SK-N-SH (cell line): ENCODE measurements at regions not wholly inside any gene's neighbourhood (a gene's known extent, or its start where the extent isn't known, plus 50 kb on each side); places are given as distances from the start of the nearest gene placed in this dataset.

Experiments
- CTCF ChIA-PET: fragments of 300-600, 350-600 bp; formaldehyde crosslinking; extraction: SDS; loops from one replicate; lab custom pipeline; 2021; lab: Yijun Ruan, JAX
- POLR2A ChIA-PET: fragments of 350-600 bp; sonication (Branson Sonifier 250); formaldehyde crosslinking; extraction: SDS; loops from one replicate; lab custom pipeline; 2020; ENCODE audit warnings: antibody characterized with exemption, inconsistent platforms; lab: Yijun Ruan, JAX
- DNase-seq: peaks from one replicate; pipeline ENCODE4 v3.0.0; 2012
- H2AFZ ChIP-seq: fragments of 200-600 bp; sonication (generic); 2 replicates; pipeline ENCODE4 v1.8.1; 2016; ENCODE audit warnings: antibody characterized with exemption, mild to moderate bottlenecking, low read depth
- H3F3A ChIP-seq: fragments of 200-600 bp; sonication (generic); replicated peaks from 2 replicates; pipeline ENCODE3; 2016; ENCODE audit warnings: antibody characterized with exemption, mild to moderate bottlenecking; ENCODE audit not compliant: insufficient read depth
- H3K27ac ChIP-seq, 2 experiments: fragments of 200-500 bp in 1 of 2; fragments of 200-600 bp in 1 of 2; sonication (Bioruptor generic) in 1 of 2; sonication (generic), shearing (Covaris generic) in 1 of 2; 2 replicates each; pipeline versions ENCODE4 v1.5.1 to v1.6.1; 2014 to 2016; ENCODE audit warnings: low read depth in 2 of 2, inconsistent platforms in 1 of 2, low read length in 1 of 2, mild to moderate bottlenecking in 1 of 2, mixed read lengths in 1 of 2
- H3K27me3 ChIP-seq: fragments of 200-600 bp; sonication (generic), shearing (Covaris generic); 2 replicates; pipeline ENCODE4 v1.6.1; 2016; ENCODE audit warnings: mixed run types; ENCODE audit not compliant: insufficient read depth
- H3K36me3 ChIP-seq, 2 experiments: fragments of 200-500 bp in 1 of 2; fragments of 200-600 bp in 1 of 2; sonication (Bioruptor generic) in 1 of 2; sonication (generic) in 1 of 2; replicated peaks in 1 of 2; 2 replicates each; pipeline versions ENCODE3 to v1.5.1; 2014 to 2016; ENCODE audit warnings: low read length in 1 of 2, mild to moderate bottlenecking in 1 of 2; ENCODE audit not compliant: insufficient read depth in 2 of 2, control insufficient read depth in 1 of 2
- H3K4me1 ChIP-seq, 2 experiments: fragments of 200-500 bp in 1 of 2; fragments of 200-600 bp in 1 of 2; sonication (Bioruptor generic) in 1 of 2; sonication (generic), shearing (Covaris generic) in 1 of 2; 2 replicates each; pipeline versions ENCODE4 v1.5.1 to v1.6.1; 2014 to 2016; ENCODE audit warnings: low read depth in 1 of 2, low read length in 1 of 2, mixed run types in 1 of 2; ENCODE audit not compliant: insufficient read depth in 2 of 2, control insufficient read depth in 1 of 2
- H3K4me2 ChIP-seq: fragments of 200-600 bp; sonication (generic), shearing (Covaris generic); 2 replicates; pipeline ENCODE4 v1.6.1; 2017; ENCODE audit warnings: mixed run types
- H3K4me3 ChIP-seq, 2 experiments: fragments of 200-500 bp in 1 of 2; fragments of 200-600 bp in 1 of 2; sonication (Bioruptor generic) in 1 of 2; sonication (generic), shearing (Covaris generic) in 1 of 2; 2 replicates each; pipeline versions ENCODE4 v1.5.1 to v1.8.1; 2014 to 2016; ENCODE audit warnings: low read depth in 2 of 2, inconsistent platforms in 1 of 2, low read length in 1 of 2, mild to moderate bottlenecking in 1 of 2, mixed read lengths in 1 of 2, moderate library complexity in 1 of 2
- H3K79me2 ChIP-seq: fragments of 200-600 bp; sonication (generic); 2 replicates; pipeline ENCODE4 v1.8.1; 2017; ENCODE audit warnings: mild to moderate bottlenecking; ENCODE audit not compliant: insufficient read depth
- H3K9ac ChIP-seq: fragments of 200-600 bp; sonication (generic); 2 replicates; pipeline ENCODE4 v1.6.1; 2017; ENCODE audit warnings: mixed run types
- H3K9me2 ChIP-seq: fragments of 200-600 bp; sonication (generic); 2 replicates; pipeline ENCODE4 v1.6.1; 2017; ENCODE audit warnings: mixed run types
- H3K9me3 ChIP-seq: fragments of 200-600 bp; sonication (generic); 2 replicates; pipeline ENCODE4 v1.6.1; 2017; ENCODE audit warnings: mixed run types, mild to moderate bottlenecking, moderate library complexity
- H4K20me1 ChIP-seq: fragments of 200-600 bp; sonication (generic); 2 replicates; pipeline ENCODE4 v1.6.1; 2017; ENCODE audit warnings: mild to moderate bottlenecking, mixed run types; ENCODE audit not compliant: insufficient read depth
- CHD2 ChIP-seq: fragments of 150-350 bp; IDR thresholded peaks from 2 replicates; pipeline ENCODE4 v1.6.1; 2018; ENCODE audit warnings: low read length; ENCODE audit not compliant: partially characterized antibody
- ELF1 ChIP-seq: IDR thresholded peaks from 2 replicates; pipeline ENCODE4 v1.4.0; 2012
- FOSL2 ChIP-seq: IDR thresholded peaks from 2 replicates; pipeline ENCODE4 v1.4.0; 2012; ENCODE audit warnings: low read depth, mild to moderate bottlenecking, moderate library complexity, borderline replicate concordance
- GATA2 ChIP-seq: sonication (generic); formaldehyde crosslinking; IDR thresholded peaks from 2 replicates; pipeline ENCODE4 v1.5.0; 2020; ENCODE audit warnings: mild to moderate bottlenecking, missing genetic modification reagents
- JUND ChIP-seq: IDR thresholded peaks from 2 replicates; pipeline ENCODE4 v1.4.0; 2012
- MXI1 ChIP-seq: IDR thresholded peaks from 2 replicates; pipeline ENCODE4 v1.6.1; 2012; ENCODE audit warnings: mild to moderate bottlenecking, low read depth, low read length, improper control_type of control experiment
- NRF1 ChIP-seq: IDR thresholded peaks from 2 replicates; pipeline ENCODE4 v1.6.1; 2012; ENCODE audit warnings: low read depth, mild to moderate bottlenecking, low read length
- RAD21 ChIP-seq: IDR thresholded peaks from 2 replicates; pipeline ENCODE4 v1.6.1; 2012; ENCODE audit warnings: mild to moderate bottlenecking, low read length
- RCOR1 ChIP-seq: fragments of 150-350 bp; IDR thresholded peaks from 2 replicates; pipeline ENCODE4 v1.6.1; 2017; ENCODE audit warnings: antibody characterized with exemption, low read length
- RXRA ChIP-seq: IDR thresholded peaks from 2 replicates; pipeline ENCODE4 v1.4.0; 2012; ENCODE audit warnings: low read depth, mild to moderate bottlenecking, borderline replicate concordance
- WGBS: methylation state at CpG from one replicate; pipeline ENCODE4 v1.1.6; 2017; ENCODE audit warnings: low lambda C conversion rate; 5-methylcytosine and 5-hydroxymethylcytosine counted together
- TF ChIP-seq, protein P1 (sequence below): fragments of 150-350 bp; IDR thresholded peaks from 2 replicates; pipeline ENCODE4 v1.6.1; 2017; ENCODE audit warnings: antibody characterized with exemption, low read length, low read depth, borderline replicate concordance
- TF ChIP-seq, protein P2 (sequence below): IDR thresholded peaks from 2 replicates; pipeline ENCODE4 v1.4.0; 2012; ENCODE audit warnings: low read depth, borderline replicate concordance

- H3K27ac ChIP-seq: no peak overlapping the region
- H3K36me3 ChIP-seq: no peaks in the 10 kb centered on the region
- H3K4me2 ChIP-seq: no peak overlapping the region
- no peaks in the 10 kb centered on the region for H3K9me3 ChIP-seq
- no peaks in the 10 kb centered on the region for H4K20me1 ChIP-seq
- ChIA-PET POLR2A (no interaction called here), CTCF (no interaction called here)
- no peak overlapping the region for H3K4me3 ChIP-seq
- no peak for DNase-seq
- TF ChIP-seq JUND (no peak), MXI1 (no peak), RAD21 (no peak), RXRA (no peak), RCOR1 (no peak), CHD2 (no peak), GATA2 (no peak)
- TF ChIP-seq, protein P1, sequence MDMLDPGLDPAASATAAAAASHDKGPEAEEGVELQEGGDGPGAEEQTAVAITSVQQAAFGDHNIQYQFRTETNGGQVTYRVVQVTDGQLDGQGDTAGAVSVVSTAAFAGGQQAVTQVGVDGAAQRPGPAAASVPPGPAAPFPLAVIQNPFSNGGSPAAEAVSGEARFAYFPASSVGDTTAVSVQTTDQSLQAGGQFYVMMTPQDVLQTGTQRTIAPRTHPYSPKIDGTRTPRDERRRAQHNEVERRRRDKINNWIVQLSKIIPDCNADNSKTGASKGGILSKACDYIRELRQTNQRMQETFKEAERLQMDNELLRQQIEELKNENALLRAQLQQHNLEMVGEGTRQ: no peak
- no peaks in the 10 kb centered on the region for H3K27me3 ChIP-seq
- H3K9me2 ChIP-seq: no peaks in the 10 kb centered on the region
- H3K79me2 ChIP-seq: no peaks in the 10 kb centered on the region
- H3K9ac ChIP-seq: no peak overlapping the region
- H3F3A ChIP-seq: no peaks in the 10 kb centered on the region
- no peak overlapping the region for H2AFZ ChIP-seq
- no peaks in the 10 kb centered on the region for H3K4me1 ChIP-seq
- WGBS: 5% methylated on average over 1 of the region's 1 CpG
These were observed 193.4 kb upstream of the SLC35B3 start for GRCh38 chr6:8628736-8629135.

DNA sequence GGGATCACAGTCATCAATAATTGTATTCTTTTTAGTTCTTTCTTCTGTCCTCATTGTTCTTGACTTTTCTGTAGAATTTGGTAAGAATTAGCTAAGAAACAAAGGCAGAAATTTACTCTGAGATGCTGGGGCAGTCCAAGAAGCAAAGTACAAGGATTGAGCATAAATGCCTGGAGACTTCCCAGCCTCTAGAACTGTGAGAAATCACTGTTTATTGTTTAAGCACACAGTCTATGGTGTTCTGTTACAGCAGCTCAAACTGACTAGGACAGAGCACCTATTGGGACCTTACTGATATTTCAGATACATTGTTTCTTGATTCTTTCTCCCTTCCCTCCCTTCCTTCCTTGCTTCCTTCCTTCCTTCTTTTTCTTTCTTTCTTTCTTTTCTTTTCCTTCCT lies 192.7 kb upstream of the SLC35B3 start:
- POLR2A ChIA-PET: no interaction called here
- CTCF ChIA-PET: no interaction called here
- no peak overlapping the region for H3K27ac ChIP-seq

More for the DNA sequence above, 192.7 kb upstream of the SLC35B3 start:
- no peaks in the 10 kb centered on the region for H3K9me3 ChIP-seq
- no peaks in the 10 kb centered on the region for H3K36me3 ChIP-seq
- H3K4me2 ChIP-seq: no peak overlapping the region
- H4K20me1 ChIP-seq: no peaks in the 10 kb centered on the region
- no peak for DNase-seq
- no peaks in the 10 kb centered on the region for H3F3A ChIP-seq
- no peaks in the 10 kb centered on the region for H3K79me2 ChIP-seq
- TF ChIP-seq, protein P2, sequence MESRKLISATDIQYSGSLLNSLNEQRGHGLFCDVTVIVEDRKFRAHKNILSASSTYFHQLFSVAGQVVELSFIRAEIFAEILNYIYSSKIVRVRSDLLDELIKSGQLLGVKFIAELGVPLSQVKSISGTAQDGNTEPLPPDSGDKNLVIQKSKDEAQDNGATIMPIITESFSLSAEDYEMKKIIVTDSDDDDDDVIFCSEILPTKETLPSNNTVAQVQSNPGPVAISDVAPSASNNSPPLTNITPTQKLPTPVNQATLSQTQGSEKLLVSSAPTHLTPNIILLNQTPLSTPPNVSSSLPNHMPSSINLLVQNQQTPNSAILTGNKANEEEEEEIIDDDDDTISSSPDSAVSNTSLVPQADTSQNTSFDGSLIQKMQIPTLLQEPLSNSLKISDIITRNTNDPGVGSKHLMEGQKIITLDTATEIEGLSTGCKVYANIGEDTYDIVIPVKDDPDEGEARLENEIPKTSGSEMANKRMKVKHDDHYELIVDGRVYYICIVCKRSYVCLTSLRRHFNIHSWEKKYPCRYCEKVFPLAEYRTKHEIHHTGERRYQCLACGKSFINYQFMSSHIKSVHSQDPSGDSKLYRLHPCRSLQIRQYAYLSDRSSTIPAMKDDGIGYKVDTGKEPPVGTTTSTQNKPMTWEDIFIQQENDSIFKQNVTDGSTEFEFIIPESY: no peak
- no peak for TF ChIP-seq NRF1
- no peak for TF ChIP-seq ELF1
- TF ChIP-seq FOSL2: no peak
- no peaks in the 10 kb centered on the region for H3K4me1 ChIP-seq
- H3K27me3 ChIP-seq: no peaks in the 10 kb centered on the region
- H3K9ac ChIP-seq: no peak overlapping the region
- no peak overlapping the region for H3K4me3 ChIP-seq
- no peaks in the 10 kb centered on the region for H3K9me2 ChIP-seq
- H2AFZ ChIP-seq: no peak overlapping the region
